HL-60/S4 treated with retinoic acid at 250 ng/mL for 4 days and 3 days (cell line): ENCODE measurements at regions not wholly inside any gene's neighbourhood (a gene's known extent, or its start where the extent isn't known, plus 50 kb on each side); places are given as distances from the start of the nearest gene placed in this dataset.
"Not testable (repeated sequence)": the region's sequence is repeated elsewhere in the genome, so short reads cannot be mapped to it uniquely, and the experiment has no call there.

Experiments used
- in situ Hi-C: fragments of 300-500 bp; cut with MboI; formaldehyde crosslinking; loops from 2 replicates; pipeline ENCODE4 v1.7.0; 2022; ENCODE audit warnings: low sequenced_read_pairs

DNA sequence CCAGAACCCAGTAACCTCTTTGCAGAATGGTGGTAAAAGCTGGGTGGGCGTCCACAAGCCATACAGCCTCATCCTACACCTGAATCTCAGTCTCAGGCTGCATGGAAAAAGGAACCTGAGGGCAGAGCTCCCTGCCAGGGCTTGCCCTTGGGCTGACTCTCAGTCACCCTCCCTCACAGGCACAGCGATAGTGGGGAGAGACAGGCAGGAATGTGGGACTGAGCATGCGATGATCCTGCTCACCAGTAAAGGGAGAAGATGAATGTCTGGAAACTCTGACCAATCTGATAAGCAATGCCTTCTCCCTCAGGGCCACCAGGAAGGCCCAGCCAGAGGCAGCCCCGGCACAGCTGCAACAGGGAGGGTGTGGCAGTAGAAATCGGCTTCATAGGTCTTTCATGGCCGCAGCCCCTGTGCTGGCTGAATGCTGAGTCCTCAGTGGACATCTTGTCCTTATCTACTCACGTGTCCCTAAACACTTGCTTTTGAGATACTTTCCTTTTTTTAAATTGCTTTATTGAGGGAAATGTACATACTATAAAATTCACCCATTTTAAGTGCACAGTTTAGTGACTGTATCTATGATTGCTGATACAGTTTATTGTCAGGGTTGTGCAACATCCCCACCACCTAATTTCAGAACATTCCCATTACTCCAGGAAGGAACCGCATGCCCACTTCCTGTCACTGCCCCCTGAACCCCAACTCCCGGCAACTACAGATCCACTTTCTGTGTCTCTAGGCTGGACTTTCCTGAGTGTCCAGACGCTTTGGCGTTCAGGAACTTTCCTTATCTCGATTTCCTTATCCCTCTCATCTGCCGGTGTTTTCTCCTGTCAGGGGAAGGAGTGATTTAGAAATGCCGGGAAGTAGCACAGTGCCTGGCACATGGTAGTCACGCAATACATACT, 258.1 kb downstream of the PCNX1 start:
- in situ Hi-C loops: no loop called here

GRCh38 chr14:71166180-71166837, 259.1 kb downstream of the PCNX1 start:
- in situ Hi-C loops: no loop called here

GRCh38 chr14:71167325-71167950, 260.2 kb downstream of the PCNX1 start:
- in situ Hi-C loops: not testable (repeated sequence)

- in situ Hi-C loops: not testable (repeated sequence)
Observed at GRCh38 chr14:71168161-71168560, 260.9 kb downstream of the PCNX1 start.

DNA sequence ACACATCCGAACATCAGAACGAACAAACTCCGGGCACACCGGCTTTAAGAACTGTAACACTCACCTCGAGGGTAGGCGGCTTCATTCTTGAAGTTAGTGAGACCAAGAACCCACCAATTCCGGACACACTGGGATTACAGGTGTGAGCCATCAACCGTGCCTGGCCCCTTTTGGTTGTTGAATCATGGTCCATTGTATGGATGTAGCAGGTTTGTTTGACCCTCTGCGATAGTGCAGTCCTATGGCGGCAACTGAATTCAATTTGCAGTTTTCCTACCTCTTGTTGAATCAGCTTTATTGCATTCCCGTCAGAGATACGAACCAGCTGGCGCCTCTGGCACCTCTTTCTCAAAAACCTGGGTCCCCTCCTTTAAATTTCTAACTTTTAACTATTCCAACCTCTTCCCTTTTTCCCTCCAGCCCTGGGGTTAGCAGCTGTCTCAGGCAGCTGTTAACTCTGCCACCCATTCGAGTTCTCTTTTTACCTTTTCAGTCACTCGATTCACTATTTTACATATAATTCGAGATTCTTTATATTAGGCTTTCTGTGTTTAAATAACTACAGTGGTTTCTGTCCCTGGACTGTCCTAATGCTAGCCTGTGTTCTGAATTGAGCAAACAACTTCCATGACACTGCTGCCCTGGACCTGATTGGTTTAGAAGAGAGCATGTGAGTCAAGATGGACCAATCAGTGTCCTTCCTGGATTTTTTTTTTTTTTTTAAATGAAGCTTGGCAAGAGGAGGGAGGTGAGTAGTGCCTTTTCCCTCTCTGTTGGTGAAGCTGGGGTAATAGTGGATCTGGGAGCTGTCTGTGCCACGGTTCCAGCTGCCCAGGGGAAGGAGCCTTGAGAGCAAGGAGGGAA, 261.5 kb downstream of the PCNX1 start:
- in situ Hi-C loops: no loop called here

GRCh38 chr14:71169861-71170260, 262.6 kb downstream of the PCNX1 start:
- in situ Hi-C loops: no loop called here

DNA sequence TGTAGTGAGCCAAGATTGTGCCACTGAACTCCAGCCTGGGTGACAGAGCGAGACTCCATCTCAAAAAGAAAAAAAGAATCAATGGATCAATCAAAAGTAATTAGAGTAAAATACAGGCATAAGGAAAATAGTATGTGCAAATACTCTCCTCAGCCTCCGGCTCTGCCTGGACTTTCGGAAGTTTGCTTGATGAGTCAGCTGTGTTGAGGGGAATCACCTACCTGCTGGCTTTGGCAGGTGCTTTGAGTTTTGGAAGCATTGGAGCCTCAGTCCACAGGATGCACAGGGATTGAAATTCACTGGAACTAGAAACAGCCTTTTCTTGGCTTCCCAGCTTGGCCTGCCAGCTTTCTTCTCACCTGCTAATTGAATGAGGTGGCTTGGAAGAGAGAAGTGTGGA, 268.2 kb downstream of the PCNX1 start:
- in situ Hi-C loops: no loop called here

DNA sequence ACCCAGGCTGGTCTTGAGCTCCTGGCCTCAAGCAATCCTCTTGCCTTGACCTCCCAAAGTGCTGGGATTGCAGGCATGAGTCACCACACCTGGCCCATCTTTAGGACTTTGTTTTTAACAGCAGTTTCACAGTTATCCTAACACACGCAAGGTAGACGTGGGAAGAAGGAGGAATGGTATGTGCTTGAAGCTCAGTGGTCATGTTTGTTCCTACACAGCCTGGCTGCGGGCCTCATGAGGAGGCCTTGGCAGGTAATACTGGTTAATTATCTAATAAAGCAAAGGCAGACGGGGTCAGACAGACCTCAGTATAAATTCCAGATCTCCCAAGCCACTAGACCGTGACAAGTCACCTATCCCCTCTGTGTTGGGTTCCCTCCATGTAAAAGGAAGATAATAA, 271.8 kb downstream of the PCNX1 start:
- in situ Hi-C loops: no loop called here

- in situ Hi-C loops: no loop called here
Observed at GRCh38 chr14:71180397-71180796, 273.1 kb downstream of the PCNX1 start.

- in situ Hi-C loops: no loop called here
Observed at GRCh38 chr14:71181215-71182003, 274.1 kb downstream of the PCNX1 start.

GRCh38 chr14:71183876-71184689, 276.8 kb downstream of the PCNX1 start:
- in situ Hi-C loops: no loop called here

DNA sequence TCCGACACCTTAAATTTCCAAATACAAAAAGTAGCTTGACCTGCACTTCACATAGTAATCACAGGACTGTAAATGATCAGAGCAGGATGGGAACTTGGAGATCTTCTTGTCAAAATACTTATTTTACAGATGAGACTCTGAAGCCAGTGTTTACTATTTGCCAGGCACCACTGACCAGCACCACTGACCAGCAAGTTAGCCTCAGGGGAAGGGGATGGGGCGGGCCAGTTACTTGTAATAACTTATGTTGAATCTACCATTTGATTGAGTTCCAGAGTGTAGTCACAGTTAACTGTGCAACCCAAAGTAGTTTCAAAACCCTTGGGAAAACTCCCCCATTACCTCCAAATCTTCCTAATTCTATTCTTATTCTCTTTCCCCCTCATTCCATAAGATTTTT, 278.4 kb downstream of the PCNX1 start:
- in situ Hi-C loops: no loop called here

DNA sequence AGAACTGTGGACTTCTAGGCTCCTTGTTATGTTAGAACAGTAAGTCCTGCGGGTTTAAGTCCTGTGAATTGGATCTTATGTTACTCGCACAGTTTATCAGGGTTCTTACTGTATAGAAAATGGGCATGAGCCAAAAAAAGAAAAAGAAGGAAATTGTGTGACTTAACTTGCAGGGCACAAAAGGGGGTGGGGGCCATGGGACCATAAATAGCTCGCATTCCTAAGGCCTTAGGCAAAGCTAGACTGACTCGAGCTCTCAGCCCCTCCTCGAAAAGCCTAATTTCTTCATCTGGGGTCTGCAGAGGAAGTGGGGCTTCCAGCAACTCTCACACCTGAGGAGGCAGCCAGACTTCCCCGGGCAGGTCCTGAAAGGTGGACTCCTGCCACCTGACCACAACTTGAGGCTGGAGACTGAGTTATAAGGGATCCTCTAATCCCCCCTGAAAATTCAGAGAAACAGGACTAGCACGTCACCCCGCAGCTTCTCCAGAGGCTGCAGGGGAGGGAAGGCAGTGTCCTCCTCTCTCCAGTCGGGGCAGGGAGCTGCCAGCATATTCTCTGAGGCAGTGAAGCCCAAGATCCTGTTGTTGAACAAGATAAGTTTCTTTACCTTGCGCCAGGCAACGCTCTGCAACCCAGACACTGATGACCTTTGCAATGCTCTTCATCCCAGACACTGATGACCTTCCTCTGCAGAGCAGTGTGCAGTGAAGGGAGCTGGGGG, 280.5 kb downstream of the PCNX1 start:
- in situ Hi-C loops: no loop called here

DNA sequence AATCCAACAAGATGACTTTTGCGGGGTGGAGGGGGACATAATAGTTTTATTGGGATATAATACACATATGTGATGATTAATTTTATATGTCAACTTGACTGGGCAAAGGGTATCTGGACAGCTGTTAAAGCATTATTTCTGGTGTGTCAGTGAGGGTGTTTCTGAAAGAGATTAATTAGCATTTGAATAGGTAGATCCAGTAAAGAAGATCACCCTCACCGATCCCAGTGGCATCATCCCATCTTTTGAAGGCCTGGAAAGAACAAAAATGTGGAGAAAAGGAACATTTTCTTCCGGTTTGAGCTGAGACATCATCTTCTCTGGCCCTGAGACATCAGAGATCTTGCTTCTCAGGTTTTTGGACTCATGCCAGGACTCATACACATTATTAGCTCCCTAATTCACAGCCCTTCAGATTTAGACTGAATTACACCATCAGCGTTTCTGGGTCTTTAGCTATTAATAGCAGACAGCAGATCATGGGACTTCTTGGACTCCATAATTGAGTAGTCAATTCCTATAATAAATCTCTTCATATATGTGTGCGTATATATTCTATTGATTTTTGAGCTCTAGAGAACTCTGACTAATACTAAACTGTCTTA, 283.6 kb downstream of the PCNX1 start:
- in situ Hi-C loops: no loop called here

- in situ Hi-C loops: no loop called here
Observed at GRCh38 chr14:71193663-71194062, 286.4 kb downstream of the PCNX1 start.

DNA sequence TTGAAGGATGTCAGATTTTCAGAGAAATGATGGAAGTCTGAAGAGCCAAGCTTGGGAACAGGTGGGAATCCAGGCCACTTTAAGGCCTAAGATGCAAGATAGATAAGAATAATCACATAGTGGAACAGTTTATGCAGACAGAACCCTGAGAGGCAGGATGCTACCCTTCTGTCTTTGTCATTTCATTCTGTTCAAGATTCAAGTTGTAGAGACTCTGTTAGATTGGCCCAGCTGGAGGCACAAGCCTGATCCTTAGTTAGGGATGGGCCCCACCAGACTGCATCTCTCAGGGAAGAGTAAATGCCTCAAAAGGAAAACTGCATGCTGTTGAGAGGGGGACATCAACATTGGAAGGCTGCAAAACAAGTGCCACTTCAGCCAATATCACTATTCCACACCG, 287.0 kb downstream of the PCNX1 start:
- in situ Hi-C loops: no loop called here

DNA sequence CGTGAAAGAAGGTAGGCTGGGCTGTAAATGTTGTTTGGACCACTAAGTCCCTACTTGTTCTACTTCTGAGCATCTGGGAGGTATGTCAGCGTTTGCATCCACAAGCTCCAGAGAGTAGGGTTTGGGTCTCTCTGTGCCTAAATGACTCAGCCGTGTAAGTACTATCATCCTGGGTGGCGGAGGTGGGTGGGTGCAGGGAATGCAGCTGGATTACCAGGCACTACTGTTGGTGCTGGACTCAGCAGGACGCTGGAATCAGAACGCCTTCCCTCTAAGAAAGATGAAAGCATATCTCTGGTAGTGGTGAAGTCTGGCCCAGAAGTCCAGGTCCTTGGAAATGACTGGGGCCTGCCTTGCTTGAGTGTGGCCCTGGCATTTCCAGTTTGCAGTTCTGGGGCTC, 289.7 kb downstream of the PCNX1 start:
- in situ Hi-C loops: no loop called here

DNA sequence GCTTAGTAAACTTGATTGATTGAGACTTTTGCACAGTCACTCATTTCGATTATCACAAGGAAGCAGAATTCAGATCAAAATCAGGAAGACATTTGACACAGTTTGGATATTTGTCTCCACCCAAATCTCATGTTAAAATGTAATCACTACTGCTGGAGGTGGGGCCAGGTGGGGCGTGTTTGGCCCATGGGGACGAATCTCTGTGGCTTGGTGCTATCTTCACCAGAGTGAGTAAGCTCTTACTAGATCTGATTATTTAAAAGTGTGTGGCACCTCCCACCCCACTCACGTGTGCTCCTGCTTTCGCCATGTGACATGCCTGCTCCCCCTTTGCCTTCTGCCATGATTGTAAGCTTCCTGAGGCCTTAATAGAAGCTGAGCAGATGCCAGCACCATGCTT, 291.4 kb downstream of the PCNX1 start:
- in situ Hi-C loops: no loop called here
